ENCODE measurements at regions not wholly inside any gene's neighbourhood (a gene's known extent, or its start where the extent isn't known, plus 50 kb on each side); places are given as distances from the start of the nearest gene placed in this dataset.

- TF ChIP-seq CTCF (IDR thresholded peaks at IDR 0.05; ENCODE audit: borderline replicate concordance, extremely low read depth, low read length, poor library complexity, severe bottlenecking) (no peak), EZH2 (IDR thresholded peaks at IDR 0.05; ENCODE audit: borderline replicate concordance, low read depth, low read length, severe bottlenecking) (no peak)
Measured at GRCh38 chr3:3495611-3496010, 303.6 kb upstream of the LRRN1 start.
